ENCODE measurements at regions not wholly inside any gene's neighbourhood (a gene's known extent, or its start where the extent isn't known, plus 50 kb on each side); places are given as distances from the start of the nearest gene placed in this dataset.

GRCh38 chr9:90099262-90099963 lies 494.6 kb downstream of the GADD45G start:
- TF ChIP-seq CTCF (IDR thresholded peaks at IDR 0.05) (peak; percentile 34 to 67 (median 40)), POLR2A (IDR thresholded peaks at IDR 0.05) (no peak), POLR2AphosphoS5 (IDR thresholded peaks at IDR 0.05) (no peak)
